HEK293 (cell line): ENCODE measurements at regions not wholly inside any gene's neighbourhood (a gene's known extent, or its start where the extent isn't known, plus 50 kb on each side); places are given as distances from the start of the nearest gene placed in this dataset.

Source experiments
- CTCF ChIP-seq: fragments of 450-650 bp; formaldehyde crosslinking; IDR thresholded peaks from 2 replicates; pipeline ENCODE4 v1.5.1; 2016; ENCODE audit warnings: missing biosample characterization, missing genetic modification characterization
- PBX3 ChIP-seq: sonication (generic); formaldehyde crosslinking; IDR thresholded peaks from 2 replicates; pipeline ENCODE4 v1.8.1; 2022; ENCODE audit warnings: mild to moderate bottlenecking, moderate library complexity, missing genetic modification reagents
- YY1 ChIP-seq: fragments of 450-650 bp; formaldehyde crosslinking; IDR thresholded peaks from 2 replicates; pipeline ENCODE4 v1.5.1; 2018; ENCODE audit warnings: missing biosample characterization, missing genetic modification characterization
- ZBTB44 ChIP-seq: fragments of 450-650 bp; IDR thresholded peaks from 2 replicates; pipeline ENCODE4 v1.5.1; 2018; ENCODE audit warnings: missing biosample characterization, mild to moderate bottlenecking, missing genetic modification characterization
- ZNF157 ChIP-seq: fragments of 450-650 bp; formaldehyde crosslinking; IDR thresholded peaks from 2 replicates; pipeline ENCODE4 v1.5.1; 2016; ENCODE audit warnings: missing biosample characterization, missing genetic modification characterization
- ZNF394 ChIP-seq: fragments of 450-650 bp; formaldehyde crosslinking; IDR thresholded peaks from 2 replicates; pipeline ENCODE4 v1.5.1; 2016; ENCODE audit warnings: missing biosample characterization, missing genetic modification characterization, mild to moderate bottlenecking, moderate library complexity, borderline replicate concordance
- ZNF416 ChIP-seq: fragments of 450-650 bp; formaldehyde crosslinking; IDR thresholded peaks from 2 replicates; pipeline ENCODE4 v1.5.1; 2016; ENCODE audit warnings: missing biosample characterization, missing genetic modification characterization
- ZNF707 ChIP-seq: fragments of 450-650 bp; formaldehyde crosslinking; IDR thresholded peaks from 2 replicates; pipeline ENCODE4 v1.5.1; 2016; ENCODE audit warnings: missing biosample characterization, missing genetic modification characterization

- TF ChIP-seq ZNF416 (no peak), ZNF707 (tag by site-specific recombination) (no peak), CTCF (tag by site-specific recombination) (no peak), ZBTB44 (tag by site-specific recombination) (no peak), ZNF394 (tag by site-specific recombination) (no peak), ZNF157 (tag by site-specific recombination) (no peak), YY1 (tag by site-specific recombination) (no peak), PBX3 (CRISPR knock-in tag) (no peak)
These were observed 495.0 kb upstream of the TMPO start for GRCh38 chr12:98020376-98020775.
